Ramos (cell line): ENCODE measurements at regions not wholly inside any gene's neighbourhood (a gene's known extent, or its start where the extent isn't known, plus 50 kb on each side); places are given as distances from the start of the nearest gene placed in this dataset.

ENCODE experiments used
- in situ Hi-C: fragments of 300-500 bp; cut with MboI; formaldehyde crosslinking; loops from one replicate; pipeline ENCODE4 v1.14.3; 2022; ENCODE audit warnings: low sequenced_read_pairs; ENCODE audit not compliant: unreplicated experiment

DNA sequence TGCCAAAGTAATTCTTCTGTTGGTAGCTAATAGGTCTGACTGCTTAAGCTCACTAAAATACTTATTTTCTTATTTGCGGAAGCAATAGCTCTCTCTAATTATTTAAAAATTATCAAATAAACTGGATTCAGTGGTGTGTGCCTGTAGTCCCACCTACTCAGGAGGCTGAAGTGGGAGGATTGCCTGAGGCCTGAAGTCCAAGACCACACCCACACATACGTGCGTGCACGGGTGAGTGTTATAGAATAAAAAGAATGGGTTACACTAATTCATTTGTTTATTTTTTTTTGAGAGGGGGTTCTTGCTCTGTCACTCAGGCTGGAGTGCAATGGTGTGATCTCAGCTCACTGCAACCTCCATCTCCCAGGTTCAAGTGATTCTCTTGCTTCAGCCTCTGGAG is 94.2 kb upstream of the HNRNPU start:
- in situ Hi-C loops = no loop called here

DNA sequence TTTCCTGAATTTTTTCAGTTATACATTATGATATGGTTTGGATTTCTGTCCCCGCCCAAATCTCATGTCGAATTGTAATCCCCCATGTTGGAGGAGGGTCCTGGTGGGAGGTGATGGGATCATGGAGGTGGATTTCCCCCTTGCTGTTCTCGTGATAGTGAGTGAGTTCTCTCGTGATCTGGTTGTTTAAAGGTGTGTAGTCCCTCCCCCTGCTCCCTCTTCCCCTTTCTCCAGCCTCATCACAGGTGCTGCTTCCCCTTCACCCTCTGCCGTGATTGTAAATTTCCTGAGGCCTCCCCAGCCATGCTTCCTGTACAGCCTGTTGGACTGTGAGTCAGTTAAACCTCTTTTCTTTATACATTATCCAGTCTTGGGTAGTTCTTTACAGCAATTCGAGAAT is 93.2 kb upstream of the HNRNPU start:
- in situ Hi-C loops = no loop called here

DNA sequence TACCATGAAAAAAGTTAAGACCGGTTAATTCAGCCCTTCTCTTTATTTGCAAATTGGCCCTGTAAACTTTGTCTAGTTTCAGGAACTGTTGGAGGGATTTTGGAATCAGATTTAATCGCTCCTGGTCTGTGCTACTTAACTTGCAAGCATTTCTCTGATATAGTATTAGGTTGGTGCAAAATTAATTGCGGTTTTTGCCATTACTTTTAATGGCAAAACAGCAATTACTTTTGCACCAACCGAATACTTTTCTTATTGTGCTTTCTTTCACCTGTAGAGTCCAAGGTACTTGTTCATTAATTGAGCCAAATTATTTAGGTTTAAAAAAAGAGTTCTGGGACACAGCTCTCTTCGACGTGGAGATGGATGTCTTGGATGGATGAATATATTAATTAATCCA is 92.8 kb upstream of the HNRNPU start:
- in situ Hi-C loops = no loop called here

DNA sequence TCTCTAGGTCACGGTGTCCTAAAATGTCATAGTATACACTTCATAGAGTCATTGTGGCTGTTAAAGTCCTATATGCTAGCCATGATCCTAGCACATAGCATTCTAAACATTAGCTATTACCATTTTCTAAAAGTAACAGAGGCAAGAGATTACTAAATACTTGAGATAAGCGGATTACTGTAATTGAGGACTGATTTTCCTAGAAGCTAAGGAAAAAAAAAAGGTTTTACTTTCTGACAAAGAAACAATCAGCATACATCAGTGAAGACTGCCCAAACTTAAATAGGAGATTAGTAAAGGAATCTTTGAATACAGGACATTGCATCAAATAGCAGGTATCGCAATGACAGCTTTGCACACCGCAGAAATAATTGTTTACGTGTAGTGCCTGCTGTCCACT is 91.3 kb upstream of the HNRNPU start:
- in situ Hi-C loops = no loop called here

DNA sequence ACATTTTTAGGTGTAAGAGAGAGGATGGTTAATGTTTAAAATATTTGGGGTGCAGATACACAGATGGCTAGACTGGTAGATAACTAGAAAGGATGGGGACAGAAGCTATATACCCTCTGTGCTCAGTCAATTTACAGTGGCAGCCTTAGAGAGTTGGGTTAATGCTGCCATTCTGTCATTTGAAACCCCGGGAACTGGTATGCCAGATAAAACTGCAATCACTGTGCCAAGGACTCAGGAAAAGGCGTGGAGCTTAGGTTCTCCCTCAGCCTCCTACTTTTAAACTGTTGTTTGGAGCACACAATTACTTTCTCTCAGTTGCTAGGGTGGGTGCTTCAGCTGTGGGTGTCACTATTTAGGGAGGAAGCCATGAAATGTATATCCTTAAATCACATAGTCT is 90.0 kb upstream of the HNRNPU start:
- in situ Hi-C loops = no loop called here

DNA sequence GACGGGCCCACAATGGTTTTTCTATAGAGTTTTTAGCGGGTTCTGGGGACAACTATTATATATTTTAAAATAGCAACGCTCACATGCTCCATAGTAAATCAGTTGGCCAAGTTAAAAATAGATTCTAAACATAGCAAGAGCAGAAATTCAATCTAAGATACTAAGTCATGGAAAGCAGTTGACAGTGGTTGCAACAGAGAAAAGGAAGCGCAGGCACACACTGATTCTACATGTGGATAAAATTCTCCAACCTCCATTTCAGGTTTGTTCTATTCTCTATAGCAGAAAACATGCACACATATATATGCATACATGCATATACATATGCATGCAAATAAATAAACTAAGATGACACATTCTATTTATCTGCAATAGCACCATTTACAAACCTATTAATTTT is 89.6 kb upstream of the HNRNPU start:
- in situ Hi-C loops = no loop called here

DNA sequence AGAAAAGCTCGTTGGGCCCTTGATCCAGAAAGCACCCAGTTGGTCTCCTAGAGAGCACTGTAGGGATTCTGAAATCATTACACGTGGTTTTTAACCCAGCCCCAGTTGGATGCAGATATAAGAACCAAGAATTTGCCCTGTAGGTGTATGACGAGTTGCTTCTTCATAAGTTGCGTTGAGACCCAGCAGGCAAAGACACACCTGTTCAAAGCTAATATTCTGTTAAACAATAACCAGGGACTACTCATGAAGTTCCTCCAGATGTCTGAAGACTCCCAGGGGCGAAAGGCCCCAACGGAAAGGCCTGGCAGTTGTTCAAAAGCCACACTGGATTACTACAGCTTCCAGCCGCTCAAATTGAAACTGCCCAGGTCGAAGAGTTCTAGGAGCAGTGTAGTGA is 88.6 kb upstream of the HNRNPU start:
- in situ Hi-C loops = no loop called here

DNA sequence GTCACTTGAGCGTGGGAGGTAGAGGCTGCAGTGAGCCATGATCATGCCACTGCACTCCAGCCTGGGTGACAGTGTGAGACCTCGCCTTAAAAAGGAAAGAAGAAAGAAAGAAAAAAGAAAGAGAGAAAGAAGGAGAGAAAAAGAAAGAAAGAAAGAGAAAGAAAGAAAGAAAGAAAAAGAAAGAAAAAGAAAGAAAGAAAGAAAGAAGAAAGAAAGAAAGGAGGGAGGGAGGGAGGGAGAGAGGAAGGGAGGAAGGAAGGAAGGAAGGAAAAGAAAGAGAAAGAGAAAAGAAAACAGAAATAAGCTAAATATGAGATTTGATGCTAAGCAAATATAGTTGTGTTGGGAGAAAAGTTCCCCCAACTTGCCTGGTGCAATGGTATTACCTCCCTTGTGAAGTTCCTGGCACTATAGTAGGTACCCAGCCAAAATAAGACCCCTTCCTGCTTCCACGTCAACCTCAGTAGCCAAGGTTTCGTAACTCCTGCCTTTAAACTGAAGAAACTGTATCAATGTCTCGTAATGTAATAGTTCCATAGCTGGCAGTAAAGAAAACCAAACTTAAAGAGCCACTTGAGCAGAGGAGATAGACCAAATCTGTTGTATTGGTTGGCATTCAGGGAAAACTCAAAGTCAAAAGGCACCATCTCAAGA is 88.1 kb upstream of the HNRNPU start:
- in situ Hi-C loops = no loop called here

DNA sequence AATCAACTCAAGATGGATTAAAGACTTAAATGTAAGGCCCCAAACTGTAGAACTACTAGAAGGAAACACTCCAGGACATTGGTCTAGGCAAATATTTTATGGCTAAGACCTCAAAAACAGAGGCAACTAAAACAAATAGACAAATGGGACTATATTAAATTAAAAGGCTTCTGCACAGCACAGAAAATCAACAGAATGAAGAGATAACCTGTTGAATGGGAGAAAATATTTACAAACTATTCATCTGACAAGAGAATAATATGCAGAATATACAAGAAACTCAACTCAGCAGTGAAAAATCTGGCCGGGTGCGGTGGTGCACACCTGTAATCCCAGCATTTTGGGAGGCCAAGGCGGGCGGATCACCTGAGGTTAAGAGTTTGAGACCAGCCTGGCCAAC is 84.1 kb upstream of the HNRNPU start:
- in situ Hi-C loops = no loop called here

DNA sequence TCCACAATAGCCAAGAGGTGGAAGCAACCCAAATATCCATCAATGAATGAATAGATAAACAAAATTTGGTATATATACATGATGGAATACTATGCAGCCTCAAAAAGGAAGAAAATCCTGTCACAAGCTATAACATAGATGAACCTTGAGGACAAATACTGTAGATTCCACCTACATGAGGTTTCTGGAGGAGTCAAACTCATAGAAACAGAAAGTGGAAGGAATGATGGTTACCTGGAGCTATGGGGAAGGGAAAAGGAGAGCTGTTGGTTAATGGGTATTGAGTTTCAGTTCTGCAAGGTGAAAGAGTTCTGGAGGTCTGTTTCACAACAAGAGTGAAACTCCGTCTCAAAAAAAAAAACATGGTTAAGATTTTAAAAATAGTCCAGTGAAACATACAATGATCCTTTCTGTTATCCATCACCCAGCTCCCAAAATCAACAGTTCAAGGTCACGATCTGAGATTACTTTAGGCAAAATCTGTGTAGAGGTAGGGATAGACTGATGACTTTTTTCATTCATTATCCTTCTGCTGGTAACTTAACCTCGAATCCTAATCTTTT is 80.8 kb upstream of the HNRNPU start:
- in situ Hi-C loops = no loop called here

DNA sequence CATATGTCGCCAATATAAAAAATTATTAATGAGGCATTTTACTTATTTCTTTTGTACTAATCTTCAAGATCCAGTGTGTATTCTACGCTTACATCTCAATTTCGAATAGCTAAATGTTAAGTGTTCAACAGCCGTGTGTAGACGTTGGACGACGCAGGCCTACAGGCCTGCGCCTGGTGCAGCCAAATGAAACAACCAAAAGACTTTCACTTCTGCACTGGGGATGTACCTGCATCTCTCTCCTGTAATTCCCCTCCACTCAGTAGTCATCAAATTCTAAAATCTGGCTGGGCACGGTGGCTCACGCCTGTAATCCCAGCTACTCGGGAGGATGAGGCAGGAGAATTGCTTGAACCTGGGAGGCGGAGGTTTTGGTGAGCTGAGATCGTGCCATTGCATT is 76.8 kb upstream of the HNRNPU start:
- in situ Hi-C loops = no loop called here

DNA sequence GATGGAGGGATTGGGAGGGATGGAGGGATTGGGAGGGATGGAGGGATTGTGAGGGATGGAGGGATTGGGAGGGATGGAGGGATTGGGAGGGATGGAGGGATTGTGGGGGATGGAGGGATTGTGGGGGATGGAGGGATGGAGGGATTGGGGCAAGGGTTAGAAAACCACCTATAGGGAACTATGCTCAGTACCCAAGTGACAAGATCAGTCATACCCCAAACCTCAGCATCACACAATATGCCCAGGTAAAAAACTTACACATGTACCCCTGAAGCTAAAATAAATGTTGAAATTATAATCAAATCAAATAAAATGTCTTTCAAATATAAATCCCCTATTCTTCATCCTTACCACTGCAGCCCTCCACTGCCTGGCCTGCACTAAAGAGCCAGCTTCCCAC is 72.8 kb upstream of the HNRNPU start:
- in situ Hi-C loops = no loop called here

DNA sequence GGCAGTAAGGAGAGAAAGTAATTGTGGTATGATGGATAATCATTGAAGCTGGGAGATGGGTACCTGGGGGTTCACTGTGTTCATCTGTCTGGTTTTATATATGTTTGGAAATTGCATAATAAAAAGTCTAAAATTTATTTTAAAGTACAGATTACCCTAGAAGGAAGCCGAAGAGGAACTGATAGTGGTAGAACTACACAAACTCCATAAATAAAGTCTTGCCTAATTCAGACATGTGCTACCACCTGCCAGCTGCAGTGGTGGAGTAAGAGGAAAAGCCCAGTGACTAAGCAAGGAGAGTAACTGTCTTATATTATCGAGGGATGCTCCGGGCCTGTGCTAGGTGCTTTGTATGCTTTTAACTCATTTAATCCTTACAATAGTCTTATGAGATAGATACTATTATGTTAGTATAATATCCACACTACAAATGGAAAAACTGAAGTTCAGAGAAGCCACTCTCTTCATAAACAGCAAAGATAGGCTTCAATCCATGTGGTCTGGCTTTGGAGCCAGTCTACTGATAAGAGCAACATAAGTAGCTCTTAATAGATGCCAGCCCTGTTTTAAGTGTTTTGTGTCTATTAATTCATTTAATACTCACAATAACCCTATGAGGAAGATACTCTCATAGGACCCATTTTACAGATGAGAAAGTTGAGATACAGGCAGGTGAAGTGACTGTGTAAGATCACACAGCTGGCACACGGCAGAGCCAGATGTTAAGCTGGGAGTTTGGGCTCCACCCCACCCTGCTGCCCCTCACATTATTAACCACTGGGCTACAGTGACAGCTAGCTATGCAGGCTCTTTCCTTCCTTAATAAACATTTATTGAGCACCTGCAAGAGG is 56.8 kb upstream of the HNRNPU start:
- in situ Hi-C loops = no loop called here

DNA sequence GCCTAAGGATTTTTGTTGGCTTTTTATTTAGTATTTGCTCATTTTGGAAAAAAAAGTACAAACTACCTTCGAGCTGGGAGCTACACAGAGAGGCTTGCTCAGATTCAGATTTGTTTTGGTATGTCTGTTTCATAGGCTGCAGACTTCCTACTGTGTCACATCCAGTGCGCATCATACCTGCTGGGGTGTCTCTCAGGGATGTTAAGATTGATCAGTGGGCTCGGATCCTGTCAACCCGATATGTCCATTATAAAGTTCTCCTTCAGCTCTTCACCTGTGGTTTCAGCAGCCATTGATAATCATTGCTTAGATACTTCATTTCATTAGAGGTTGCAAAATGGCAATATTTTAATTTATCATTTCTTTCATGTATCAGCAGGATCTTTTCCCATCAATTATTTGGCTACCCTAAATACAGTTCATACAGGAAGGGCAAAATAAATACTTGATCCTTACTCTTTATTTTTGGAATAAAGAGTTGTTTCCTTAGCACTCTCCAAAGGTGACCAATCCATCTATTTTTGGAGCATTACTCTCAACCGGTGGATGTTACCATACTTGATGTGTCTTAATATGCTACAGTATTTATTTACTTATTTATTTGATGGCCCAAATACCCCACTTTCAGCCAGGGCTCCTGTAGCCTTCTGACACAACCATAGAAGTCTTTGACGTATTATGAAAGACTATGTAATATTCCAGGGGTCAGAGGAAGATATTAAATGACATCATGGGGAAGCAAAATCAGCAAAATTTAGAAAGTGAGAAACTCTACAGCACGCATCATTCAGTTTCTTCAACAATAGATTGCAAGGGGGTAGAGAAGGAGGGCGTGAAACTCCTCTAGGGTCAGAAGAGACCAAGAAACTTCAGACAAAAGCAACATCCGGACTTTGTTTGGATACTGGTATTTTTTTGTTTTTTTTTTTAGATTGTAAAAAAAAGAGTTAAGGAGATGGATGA is 55.3 kb upstream of the HNRNPU start:
- in situ Hi-C loops = no loop called here

DNA sequence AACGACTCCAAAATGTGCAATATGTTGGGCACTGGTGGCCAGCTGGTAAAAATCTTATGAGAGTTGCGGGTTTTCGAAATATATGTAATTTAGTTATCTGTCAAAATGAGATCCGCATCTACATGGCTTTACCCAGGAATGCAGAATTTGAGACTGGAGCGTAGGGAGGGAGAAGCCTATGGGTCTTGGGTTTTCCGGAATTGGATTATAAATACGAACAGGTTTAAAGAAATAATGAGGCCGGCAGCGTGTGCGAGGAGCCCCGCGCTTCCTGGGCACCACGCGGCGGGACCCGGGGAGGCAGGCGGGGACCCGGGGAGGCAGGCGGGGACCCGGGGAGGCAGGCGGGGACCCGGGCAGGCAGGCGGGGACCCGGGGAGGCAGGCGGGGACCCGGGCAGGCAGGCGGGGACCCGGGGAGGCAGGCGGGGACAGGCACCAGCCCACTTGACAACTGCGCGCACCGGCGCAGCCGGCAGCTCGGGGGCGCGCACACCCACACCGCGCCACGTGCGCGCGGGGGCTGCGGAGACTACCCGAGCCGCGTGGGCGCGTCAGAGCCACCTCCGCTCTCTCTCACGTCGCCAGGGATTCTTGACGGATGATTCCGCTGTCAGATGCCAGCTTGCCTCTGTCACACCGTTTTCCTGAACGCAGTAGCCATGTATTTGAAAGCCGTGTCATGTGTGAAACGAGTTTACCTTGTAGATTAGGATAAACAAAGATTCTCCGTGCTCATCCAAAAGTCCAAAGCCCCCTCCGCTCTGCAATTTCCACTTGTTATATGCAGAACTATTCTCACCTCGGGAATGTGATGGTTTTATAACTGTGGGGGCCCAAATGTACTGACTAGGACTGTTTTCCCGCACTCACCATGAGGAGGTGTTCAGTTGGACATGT is 54.3 kb upstream of the HNRNPU start:
- in situ Hi-C loops = no loop called here

DNA sequence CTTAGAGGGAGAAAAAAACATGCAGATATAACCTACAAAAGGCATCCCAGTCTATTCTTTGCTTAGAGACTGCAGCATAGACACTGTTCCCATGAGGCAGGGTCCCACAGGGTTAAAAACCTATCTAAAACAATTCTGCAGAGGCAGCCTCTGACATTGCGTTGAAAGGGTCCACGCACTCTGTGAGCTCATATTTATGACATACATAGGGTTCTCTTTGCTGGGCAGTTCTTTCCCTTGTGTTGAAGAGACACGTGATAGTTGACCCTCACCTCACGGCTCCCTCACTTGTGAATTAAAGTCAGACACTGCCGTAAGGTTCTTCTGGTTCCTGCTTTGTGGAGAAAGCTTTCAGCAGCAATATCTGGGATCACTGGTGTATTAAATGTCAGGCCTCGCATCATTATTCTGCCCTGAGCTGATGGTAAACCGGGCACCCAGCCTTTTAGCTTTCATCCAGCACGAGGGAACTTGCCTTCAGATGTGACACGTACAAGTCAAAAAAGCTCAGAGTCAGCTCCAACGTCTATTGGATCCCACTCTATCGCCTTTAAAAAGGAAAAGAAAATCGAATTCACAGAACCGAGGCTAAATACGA is 52.8 kb upstream of the HNRNPU start:
- in situ Hi-C loops = no loop called here

DNA sequence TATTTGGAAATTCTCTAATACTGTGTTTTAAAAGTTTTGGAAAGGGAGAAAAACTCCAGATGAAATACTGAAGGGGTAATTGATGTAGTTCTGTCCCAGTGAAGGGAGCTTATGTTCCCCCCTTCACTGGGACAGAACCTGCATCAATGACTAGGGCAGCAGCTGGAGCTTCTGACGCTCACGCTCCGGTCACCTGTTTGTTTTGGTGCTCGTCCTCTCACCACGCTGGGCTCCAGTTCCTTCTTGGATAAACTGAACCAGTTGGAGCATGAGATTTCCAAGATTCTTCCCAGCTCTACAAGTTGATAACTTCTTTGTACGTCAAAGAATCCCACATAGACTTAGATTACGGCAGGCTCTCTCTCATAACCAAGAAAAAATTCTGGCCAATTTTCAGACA is 51.4 kb upstream of the HNRNPU start:
- in situ Hi-C loops = no loop called here

DNA sequence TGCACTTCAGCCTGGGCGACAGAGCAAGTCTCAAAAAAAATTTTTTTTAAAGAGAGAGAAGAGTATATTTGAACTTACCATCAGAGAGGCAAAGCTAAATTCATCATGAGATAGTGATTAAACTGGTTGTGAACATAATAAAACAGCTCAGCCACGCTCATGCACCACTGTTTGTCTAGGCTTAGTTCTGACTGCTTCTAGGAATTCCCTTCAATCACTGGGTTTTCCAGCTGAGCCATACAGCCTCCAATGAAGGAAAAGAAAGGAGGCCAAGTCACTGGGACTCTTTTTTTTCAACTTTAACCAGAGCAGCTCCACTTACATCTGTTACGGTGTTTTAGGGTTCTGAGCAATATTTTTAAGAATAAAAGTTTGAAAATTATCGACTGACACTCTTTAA is 50.4 kb upstream of the HNRNPU start:
- in situ Hi-C loops = no loop called here
